ENCODE measurements at regions not wholly inside any gene's neighbourhood (a gene's known extent, or its start where the extent isn't known, plus 50 kb on each side); places are given as distances from the start of the nearest gene placed in this dataset.

GRCh38 chr1:98391175-98391574, 270.3 kb upstream of the SNX7 start:
- no peak overlapping the region for H3K4me3 ChIP-seq
- no peak for DNase-seq (ENCODE audit: low read depth in 1 of 2, low spot score in 1 of 2)
- TF ChIP-seq JUN (IDR thresholded peaks at IDR 0.05) (no peak), MAZ (IDR thresholded peaks at IDR 0.05; ENCODE audit: borderline replicate concordance, low read depth, low read length) (no peak), KDM1A (IDR thresholded peaks at IDR 0.05; ENCODE audit: low read depth) (no peak), FOSL2 (IDR thresholded peaks at IDR 0.05) (no peak), FOSL2 (CRISPR knock-in tag; IDR thresholded peaks at IDR 0.05) (no peak), ZSCAN20 (CRISPR knock-in tag; IDR thresholded peaks at IDR 0.05) (no peak), NFE2L2 (conservative IDR thresholded peaks at IDR 0.05; ENCODE audit: low read length) (no peak)
- TF ChIP-seq, protein P1, sequence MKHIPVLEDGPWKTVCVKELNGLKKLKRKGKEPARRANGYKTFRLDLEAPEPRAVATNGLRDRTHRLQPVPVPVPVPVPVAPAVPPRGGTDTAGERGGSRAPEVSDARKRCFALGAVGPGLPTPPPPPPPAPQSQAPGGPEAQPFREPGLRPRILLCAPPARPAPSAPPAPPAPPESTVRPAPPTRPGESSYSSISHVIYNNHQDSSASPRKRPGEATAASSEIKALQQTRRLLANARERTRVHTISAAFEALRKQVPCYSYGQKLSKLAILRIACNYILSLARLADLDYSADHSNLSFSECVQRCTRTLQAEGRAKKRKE (CRISPR knock-in tag; IDR thresholded peaks at IDR 0.05; ENCODE audit: low read depth), result no peak
- TF ChIP-seq, protein P2, sequence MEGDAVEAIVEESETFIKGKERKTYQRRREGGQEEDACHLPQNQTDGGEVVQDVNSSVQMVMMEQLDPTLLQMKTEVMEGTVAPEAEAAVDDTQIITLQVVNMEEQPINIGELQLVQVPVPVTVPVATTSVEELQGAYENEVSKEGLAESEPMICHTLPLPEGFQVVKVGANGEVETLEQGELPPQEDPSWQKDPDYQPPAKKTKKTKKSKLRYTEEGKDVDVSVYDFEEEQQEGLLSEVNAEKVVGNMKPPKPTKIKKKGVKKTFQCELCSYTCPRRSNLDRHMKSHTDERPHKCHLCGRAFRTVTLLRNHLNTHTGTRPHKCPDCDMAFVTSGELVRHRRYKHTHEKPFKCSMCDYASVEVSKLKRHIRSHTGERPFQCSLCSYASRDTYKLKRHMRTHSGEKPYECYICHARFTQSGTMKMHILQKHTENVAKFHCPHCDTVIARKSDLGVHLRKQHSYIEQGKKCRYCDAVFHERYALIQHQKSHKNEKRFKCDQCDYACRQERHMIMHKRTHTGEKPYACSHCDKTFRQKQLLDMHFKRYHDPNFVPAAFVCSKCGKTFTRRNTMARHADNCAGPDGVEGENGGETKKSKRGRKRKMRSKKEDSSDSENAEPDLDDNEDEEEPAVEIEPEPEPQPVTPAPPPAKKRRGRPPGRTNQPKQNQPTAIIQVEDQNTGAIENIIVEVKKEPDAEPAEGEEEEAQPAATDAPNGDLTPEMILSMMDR (IDR thresholded peaks at IDR 0.05), result no peak
- no peak for ATAC-seq
- FAIRE-seq, result no peak
- WGBS (ENCODE audit: missing lambda C conversion rate), result 86% methylated on average over 1 of the region's 1 CpG
- no peaks in the 10 kb centered on the region for H3K9me3 ChIP-seq
- H3K27ac ChIP-seq, result no peak overlapping the region
- H3K4me1 ChIP-seq, result peaks cover 3% of the 10 kb centered on the region; the same call in 1 of the 3 replicates
- POLR2A ChIA-PET, result no interaction called here
- CTCF ChIA-PET, result no interaction called here
- H3K4me2 ChIP-seq, result no peak overlapping the region

- Histone ChIP-seq H3K27ac (no peak overlapping the region), H3K4me1 (peaks cover 3% of the 10 kb centered on the region; the same call in 1 of the 3 replicates), H3K4me2 (no peak overlapping the region), H3K4me3 (no peak overlapping the region), H3K9me3 (no peaks in the 10 kb centered on the region)
- ChIA-PET POLR2A (no interaction called here), CTCF (no interaction called here)
- no peak for DNase-seq (ENCODE audit: low read depth in 1 of 2, low spot score in 1 of 2)
- TF ChIP-seq NFE2L2 (conservative IDR thresholded peaks at IDR 0.05; ENCODE audit: low read length), result no peak
- TF ChIP-seq RAD21 (conservative IDR thresholded peaks at IDR 0.05 in 1 of 2, IDR thresholded peaks at IDR 0.05 in 1 of 2), result no peak
- TF ChIP-seq, protein P1 (CRISPR knock-in tag; IDR thresholded peaks at IDR 0.05; ENCODE audit: low read depth), result no peak
- no peak for TF ChIP-seq ELK1 (IDR thresholded peaks at IDR 0.05; ENCODE audit: low read depth, low read length)
- TF ChIP-seq JUN (IDR thresholded peaks at IDR 0.05), result no peak
- TF ChIP-seq CHD2 (IDR thresholded peaks at IDR 0.05; ENCODE audit: low read length, partially characterized antibody), result no peak
- no peak for TF ChIP-seq CBX8 (IDR thresholded peaks at IDR 0.05)
- TF ChIP-seq RCOR1 (IDR thresholded peaks at IDR 0.05; ENCODE audit: low read depth, low read length), result no peak
- no peak for TF ChIP-seq REST (IDR thresholded peaks at IDR 0.05)
- TF ChIP-seq, protein P3, sequence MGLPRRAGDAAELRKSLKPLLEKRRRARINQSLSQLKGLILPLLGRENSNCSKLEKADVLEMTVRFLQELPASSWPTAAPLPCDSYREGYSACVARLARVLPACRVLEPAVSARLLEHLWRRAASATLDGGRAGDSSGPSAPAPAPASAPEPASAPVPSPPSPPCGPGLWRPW (IDR thresholded peaks at IDR 0.05), result no peak
- TF ChIP-seq EHF (CRISPR knock-in tag; IDR thresholded peaks at IDR 0.05), result no peak
- TF ChIP-seq MAFK (IDR thresholded peaks at IDR 0.05; ENCODE audit: partially characterized antibody), result no peak
- TF ChIP-seq CBX2 (IDR thresholded peaks at IDR 0.05; ENCODE audit: borderline replicate concordance, low read depth), result no peak
- no peak for ATAC-seq
- no peak for FAIRE-seq
Observed at GRCh38 chr1:98389809-98390208, 271.7 kb upstream of the SNX7 start.
